Fibroblast of the aortic adventitia (primary cell): ENCODE measurements at regions not wholly inside any gene's neighbourhood (a gene's known extent, or its start where the extent isn't known, plus 50 kb on each side); places are given as distances from the start of the nearest gene placed in this dataset.

Experiments used
- DNase-seq: peaks from one replicate; pipeline ENCODE4 v3.0.0-alpha.2; 2010; ENCODE audit warnings: low read depth
- H3K4me3 ChIP-seq: 2 replicates; pipeline ENCODE4 v1.5.1; 2011; ENCODE audit warnings: low read depth, mild to moderate bottlenecking, control low read depth, low read length, moderate library complexity
- TF ChIP-seq, protein P1 (sequence below): IDR thresholded peaks from 2 replicates; pipeline ENCODE4 v1.5.1; 2011; ENCODE audit warnings: mild to moderate bottlenecking, low read length, control low read depth, inconsistent platforms; ENCODE audit not compliant: insufficient read depth

DNA sequence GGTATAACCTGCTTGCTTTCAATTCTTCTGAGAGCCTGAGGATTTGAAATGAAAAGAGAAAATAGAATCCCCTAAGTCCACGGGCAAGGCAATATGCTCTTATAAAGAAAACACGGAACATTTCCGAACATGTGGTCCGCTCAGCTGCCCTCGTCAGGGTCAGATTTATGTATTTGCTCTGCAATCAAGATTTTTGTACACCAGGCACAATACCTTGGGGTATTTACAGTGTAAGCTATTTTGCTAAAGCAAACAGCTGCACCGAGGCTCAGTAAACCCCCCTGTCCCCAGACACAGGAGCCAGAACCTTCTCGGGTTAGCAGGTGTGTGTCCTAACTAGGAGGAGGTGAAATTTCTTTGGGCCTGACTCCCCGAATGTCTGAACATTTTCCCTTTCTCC lies 155.8 kb upstream of the LRIG1 start:
- TF ChIP-seq, protein P1, sequence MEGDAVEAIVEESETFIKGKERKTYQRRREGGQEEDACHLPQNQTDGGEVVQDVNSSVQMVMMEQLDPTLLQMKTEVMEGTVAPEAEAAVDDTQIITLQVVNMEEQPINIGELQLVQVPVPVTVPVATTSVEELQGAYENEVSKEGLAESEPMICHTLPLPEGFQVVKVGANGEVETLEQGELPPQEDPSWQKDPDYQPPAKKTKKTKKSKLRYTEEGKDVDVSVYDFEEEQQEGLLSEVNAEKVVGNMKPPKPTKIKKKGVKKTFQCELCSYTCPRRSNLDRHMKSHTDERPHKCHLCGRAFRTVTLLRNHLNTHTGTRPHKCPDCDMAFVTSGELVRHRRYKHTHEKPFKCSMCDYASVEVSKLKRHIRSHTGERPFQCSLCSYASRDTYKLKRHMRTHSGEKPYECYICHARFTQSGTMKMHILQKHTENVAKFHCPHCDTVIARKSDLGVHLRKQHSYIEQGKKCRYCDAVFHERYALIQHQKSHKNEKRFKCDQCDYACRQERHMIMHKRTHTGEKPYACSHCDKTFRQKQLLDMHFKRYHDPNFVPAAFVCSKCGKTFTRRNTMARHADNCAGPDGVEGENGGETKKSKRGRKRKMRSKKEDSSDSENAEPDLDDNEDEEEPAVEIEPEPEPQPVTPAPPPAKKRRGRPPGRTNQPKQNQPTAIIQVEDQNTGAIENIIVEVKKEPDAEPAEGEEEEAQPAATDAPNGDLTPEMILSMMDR, result no peak
- no peak overlapping the region for H3K4me3 ChIP-seq
- no peak for DNase-seq

DNA sequence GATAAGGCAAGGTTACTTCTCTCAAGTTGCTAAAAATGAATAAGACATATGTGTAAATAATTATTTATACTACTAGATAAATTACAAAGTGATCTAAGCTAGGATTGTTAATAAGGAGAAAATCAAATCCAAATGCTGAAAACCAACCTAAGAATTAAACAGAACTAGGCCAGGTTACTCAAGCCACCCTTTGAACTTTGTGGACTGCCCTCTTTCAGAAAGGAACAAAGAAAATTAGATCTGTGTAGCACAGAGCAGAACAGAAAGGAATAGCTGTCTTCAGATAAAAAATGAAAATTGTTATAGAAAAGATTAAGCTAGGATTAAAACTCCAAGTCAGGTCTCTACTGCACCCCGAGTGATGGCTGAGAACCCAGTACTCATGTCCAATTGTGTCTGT lies 158.2 kb upstream of the LRIG1 start:
- TF ChIP-seq, protein P1, result no peak
- no peak overlapping the region for H3K4me3 ChIP-seq
- no peak for DNase-seq

DNA sequence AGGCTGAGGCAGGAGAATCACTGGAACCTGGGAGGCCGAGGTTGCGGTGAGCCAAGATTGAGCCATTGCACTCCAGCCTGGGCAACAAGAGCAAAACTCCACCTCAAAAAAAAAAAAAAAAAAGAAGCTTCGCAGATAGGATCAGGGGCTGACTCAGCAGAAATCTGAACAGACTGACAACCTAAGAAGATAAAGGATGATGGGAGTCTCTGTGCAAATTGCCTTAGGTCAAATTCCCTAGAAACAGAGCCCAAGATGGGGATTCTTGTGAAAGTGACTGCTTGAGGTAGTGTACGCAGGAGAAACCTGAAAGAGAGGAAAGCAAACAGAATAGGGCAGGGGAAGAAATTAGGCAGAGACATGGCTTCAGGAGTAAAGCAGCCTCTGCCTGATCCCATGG lies 160.8 kb upstream of the LRIG1 start:
- TF ChIP-seq, protein P1, result no peak
- H3K4me3 ChIP-seq, result no peak overlapping the region
- no peak for DNase-seq

DNA sequence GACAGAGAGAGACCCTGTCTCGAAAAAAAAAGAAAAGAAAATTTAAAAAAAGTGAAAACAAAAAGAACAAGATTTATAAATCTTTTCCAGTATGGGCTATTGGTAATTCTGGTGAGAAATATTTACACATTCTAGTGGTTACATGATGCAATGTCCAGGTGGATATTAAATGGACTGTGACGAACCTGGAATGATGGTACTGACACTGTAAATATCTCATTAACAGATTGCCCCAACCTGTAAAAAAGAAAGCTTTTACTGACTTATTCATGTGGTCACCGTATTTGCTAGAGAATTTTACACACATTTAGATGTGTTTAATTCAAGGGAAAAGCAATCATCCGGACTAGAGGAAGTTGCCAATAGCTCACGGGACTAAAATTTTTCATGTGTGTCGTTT lies 162.1 kb upstream of the LRIG1 start:
- TF ChIP-seq, protein P1, result no peak
- no peak overlapping the region for H3K4me3 ChIP-seq
- DNase-seq, result no peak

DNA sequence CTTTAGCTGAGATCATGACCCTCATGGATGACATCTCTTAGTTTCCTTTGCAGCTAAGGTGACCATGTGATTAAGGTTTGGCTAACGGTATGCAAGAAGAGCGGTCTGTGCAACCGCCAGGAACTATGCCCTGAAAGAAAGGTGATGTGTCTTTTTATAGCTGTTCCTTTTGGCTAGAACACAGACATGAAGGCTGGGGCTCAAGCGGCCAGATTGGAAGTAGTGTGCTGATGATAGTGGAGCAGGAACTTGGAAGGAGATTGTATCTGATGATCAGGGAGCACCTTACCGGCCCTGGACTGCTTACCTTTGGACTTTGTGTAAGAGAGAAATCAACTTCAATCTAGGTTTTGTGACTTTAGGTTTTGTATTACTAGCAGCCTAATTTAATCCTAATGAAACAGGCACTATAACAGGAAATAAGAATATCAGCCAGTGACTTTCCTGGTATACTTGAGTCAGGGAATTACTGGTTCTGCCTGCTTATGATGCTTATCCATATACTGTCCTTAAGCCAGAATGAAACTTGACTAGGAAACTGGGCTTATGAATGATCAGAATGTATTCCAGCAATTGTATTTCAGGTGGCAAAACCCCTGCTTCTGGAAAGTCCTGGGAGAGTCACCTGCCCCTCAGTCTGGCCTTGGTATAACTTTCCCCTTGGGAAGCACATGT lies 164.3 kb upstream of the LRIG1 start:
- DNase-seq, result no peak
- no peak overlapping the region for H3K4me3 ChIP-seq
- TF ChIP-seq, protein P1, result no peak

DNA sequence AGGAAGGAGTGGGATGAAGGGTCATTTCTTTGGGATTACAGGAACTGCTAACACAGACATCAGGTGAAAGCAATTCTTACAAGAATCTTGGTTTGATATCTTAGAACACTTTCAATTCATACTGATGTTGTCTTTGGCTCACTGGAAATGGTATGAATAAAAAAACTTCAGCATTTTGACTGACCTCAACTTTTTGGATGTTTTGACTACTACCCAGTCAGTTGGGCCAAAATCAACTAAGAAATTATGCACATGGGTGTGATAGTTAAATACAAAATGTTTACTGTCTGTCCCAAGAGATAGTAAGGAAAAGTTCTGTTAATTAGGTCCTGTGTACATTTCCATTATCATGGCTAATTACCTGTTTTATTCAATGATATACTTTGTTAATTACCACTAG lies 165.5 kb upstream of the LRIG1 start:
- DNase-seq, result no peak
- H3K4me3 ChIP-seq, result no peak overlapping the region
- TF ChIP-seq, protein P1, result no peak

DNA sequence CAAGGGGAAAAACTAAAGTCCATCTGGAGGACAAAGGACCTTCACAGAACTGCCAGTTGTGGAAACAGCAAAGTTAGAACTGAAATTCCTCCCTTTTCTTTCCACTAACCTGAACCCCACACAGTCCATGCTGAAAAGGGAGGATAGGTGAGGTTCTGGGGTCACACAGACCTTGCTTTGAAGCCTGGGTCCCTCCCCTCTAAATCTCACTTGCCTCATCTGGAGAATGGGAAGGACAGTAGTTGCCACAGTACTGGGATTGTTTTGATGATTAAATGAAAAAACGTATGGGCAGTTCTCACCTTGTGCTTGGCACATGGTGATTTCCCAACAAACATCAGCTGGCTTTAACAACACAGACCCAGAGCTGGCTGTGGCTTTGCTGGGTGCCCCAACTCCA lies 166.4 kb upstream of the LRIG1 start:
- no peak overlapping the region for H3K4me3 ChIP-seq
- TF ChIP-seq, protein P1, result no peak
- DNase-seq, result no peak
